OCI-LY7 (cell line): ENCODE measurements at regions not wholly inside any gene's neighbourhood (a gene's known extent, or its start where the extent isn't known, plus 50 kb on each side); places are given as distances from the start of the nearest gene placed in this dataset.

Source experiments
- BruUV-seq: library from RNA; stranded (reverse); fragments of 400-500 nt; replicated peaks from 2 replicates; lab custom pipeline; 2021; lab: Mats Ljungman, UMichigan
- CTCF ChIA-PET: fragments of 300-600 bp; sonication (Branson Sonifier 250); formaldehyde crosslinking; loops from one replicate; lab custom pipeline; 2022; ENCODE audit warnings: antibody characterized with exemption; ENCODE audit not compliant: unreplicated experiment; lab: Charles Lee
- POLR2A ChIA-PET: fragments of 300-600 bp; sonication (Branson Sonifier 250); formaldehyde crosslinking; loops from one replicate; lab custom pipeline; 2022; ENCODE audit warnings: antibody characterized with exemption; lab: Charles Lee
- DNase-seq: peaks from one replicate; pipeline ENCODE4 v3.0.0-alpha.2; 2015; ENCODE audit warnings: low spot score
- H2AFZ ChIP-seq: fragments of 200-600 bp; sonication (generic), shearing (Covaris generic); 2 replicates; pipeline ENCODE4 v1.6.1; 2014; ENCODE audit warnings: mild to moderate bottlenecking, antibody characterized with exemption, low read length, moderate library complexity
- H3K27ac ChIP-seq: fragments of 200-600 bp; sonication (generic); 2 replicates; pipeline ENCODE4 v1.5.1; 2014; ENCODE audit warnings: mixed run types, low read depth, mild to moderate bottlenecking, moderate library complexity, low read length, inconsistent platforms; ENCODE audit not compliant: poor library complexity, severe bottlenecking
- H3K36me3 ChIP-seq: fragments of 200-600 bp; sonication (generic); 2 replicates; pipeline ENCODE4 v1.6.1; 2014; ENCODE audit warnings: mild to moderate bottlenecking, antibody characterized with exemption, low read length, moderate library complexity, mixed read lengths; ENCODE audit not compliant: insufficient read depth
- H3K4me1 ChIP-seq: fragments of 200-600 bp; sonication (generic); 2 replicates; pipeline ENCODE4 v1.5.1; 2014; ENCODE audit warnings: mild to moderate bottlenecking, low read length; ENCODE audit not compliant: insufficient read depth, poor library complexity, severe bottlenecking
- H3K4me2 ChIP-seq: fragments of 200-600 bp; sonication (generic); 2 replicates; pipeline ENCODE4 v1.6.1; 2014; ENCODE audit warnings: mild to moderate bottlenecking, low read length
- H3K4me3 ChIP-seq: fragments of 200-600 bp; sonication (generic); 2 replicates; pipeline ENCODE4 v1.5.1; 2014; ENCODE audit warnings: mild to moderate bottlenecking, low read depth, low read length; ENCODE audit not compliant: poor library complexity, severe bottlenecking
- H3K79me2 ChIP-seq: fragments of 200-600 bp; sonication (generic); 2 replicates; pipeline ENCODE4 v1.6.1; 2016; ENCODE audit warnings: low read depth, mild to moderate bottlenecking, low read length, moderate library complexity, mixed read lengths; ENCODE audit not compliant: insufficient read depth
- H3K9me2 ChIP-seq: fragments of 200-600 bp; sonication (generic); 2 replicates; pipeline ENCODE4 v1.6.1; 2016; ENCODE audit warnings: mild to moderate bottlenecking, low read length, mixed read lengths; ENCODE audit not compliant: insufficient read depth
- H3K9me3 ChIP-seq: fragments of 200-600 bp; sonication (generic); 2 replicates; pipeline ENCODE4 v1.6.1; 2014; ENCODE audit warnings: mild to moderate bottlenecking, mixed run types, low read length, mixed read lengths
- H4K20me1 ChIP-seq: fragments of 200-600 bp; sonication (generic); 2 replicates; pipeline ENCODE4 v1.6.1; 2014; ENCODE audit warnings: mild to moderate bottlenecking, antibody characterized with exemption, low read length, moderate library complexity, mixed read lengths; ENCODE audit not compliant: insufficient read depth
- CTCF ChIP-seq: fragments of 200-600 bp; sonication (generic); conservative IDR thresholded peaks from 2 replicates; pipeline ENCODE4 v1.5.1; 2014; ENCODE audit warnings: mild to moderate bottlenecking, antibody characterized with exemption, low read length, moderate library complexity, mixed read lengths
- EZH2phosphoT487 ChIP-seq: fragments of 200-600 bp; sonication (generic); IDR thresholded peaks from 2 replicates; pipeline ENCODE4 v1.6.1; 2018; ENCODE audit warnings: low read depth, borderline replicate concordance, mild to moderate bottlenecking, mixed run types, antibody characterized with exemption, low read length, moderate library complexity, mixed read lengths
- intact Hi-C: fragments of 100-400 bp; cut with micrococcal nuclease; formaldehyde crosslinking; loops from one replicate; pipeline ENCODE4 v1.10.0; 2022; ENCODE audit not compliant: unreplicated experiment

DNA sequence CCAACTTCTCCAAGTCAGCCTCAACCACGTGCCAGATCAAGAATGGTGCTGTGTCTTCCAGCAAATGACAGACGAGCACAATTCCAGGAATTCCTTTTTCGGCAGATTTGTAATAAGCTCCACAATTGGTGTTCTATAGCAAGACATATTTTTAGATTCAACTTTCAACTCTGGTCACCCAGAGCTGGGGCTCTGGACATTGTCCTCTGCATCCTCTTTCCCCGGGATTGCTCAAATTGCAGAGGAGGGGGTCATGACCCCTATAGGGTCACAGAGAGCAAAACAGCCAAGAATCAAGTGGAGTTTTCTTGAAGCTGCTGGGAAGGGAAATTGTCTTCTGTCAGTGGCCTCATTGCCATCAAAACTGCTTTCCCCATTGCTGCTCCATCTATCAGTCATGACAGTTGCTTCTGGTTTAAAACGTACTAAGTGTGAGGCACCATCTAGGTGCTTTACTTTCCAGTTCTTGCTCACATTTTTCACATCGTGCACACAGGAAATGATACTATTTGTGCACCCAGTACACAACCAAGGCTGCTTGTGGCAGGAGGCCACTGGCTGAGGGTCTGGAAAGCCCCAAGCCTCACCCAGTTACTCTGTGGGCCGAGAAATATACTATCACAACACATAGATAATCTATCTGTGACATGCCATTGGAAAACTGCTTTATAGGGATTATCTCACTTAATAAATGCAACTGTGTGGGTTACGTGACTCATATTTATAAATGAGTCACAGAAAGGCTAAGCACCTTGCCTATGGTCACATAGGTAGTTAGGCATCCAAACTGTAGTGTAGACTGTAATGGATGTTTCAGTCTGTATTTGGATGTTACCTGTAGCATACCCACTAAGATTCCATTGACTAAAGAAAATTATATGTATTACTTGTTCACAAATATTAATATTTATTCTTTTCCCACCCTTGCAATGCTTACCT, 91.7 kb upstream of the PHOX2B start:
- POLR2A ChIA-PET, result no interaction called here
- TF ChIP-seq EZH2phosphoT487 (no peak), CTCF (no peak)
- no peaks in the 10 kb centered on the region for H4K20me1 ChIP-seq
- no peak overlapping the region for H3K4me2 ChIP-seq
- H3K79me2 ChIP-seq, result no peaks in the 10 kb centered on the region
- no peaks in the 10 kb centered on the region for H3K36me3 ChIP-seq
- H3K27ac ChIP-seq, result no peak overlapping the region
- H3K4me3 ChIP-seq, result no peak overlapping the region
- CTCF ChIA-PET, result no interaction called here
- no peaks in the 10 kb centered on the region for H3K4me1 ChIP-seq
- BruUV-seq, result no TSS peak
- H3K9me2 ChIP-seq, result no peaks in the 10 kb centered on the region
- intact Hi-C loops, result no loop called here
- no peaks in the 10 kb centered on the region for H3K9me3 ChIP-seq
- no peak for DNase-seq
- H2AFZ ChIP-seq, result no peak overlapping the region

- Histone ChIP-seq H3K4me2 (no peak overlapping the region), H2AFZ (no peak overlapping the region), H3K4me1 (no peaks in the 10 kb centered on the region), H4K20me1 (no peaks in the 10 kb centered on the region), H3K79me2 (no peaks in the 10 kb centered on the region), H3K4me3 (no peak overlapping the region), H3K27ac (no peak overlapping the region), H3K9me3 (no peaks in the 10 kb centered on the region), H3K36me3 (no peaks in the 10 kb centered on the region), H3K9me2 (no peaks in the 10 kb centered on the region)
- ChIA-PET POLR2A (no interaction called here), CTCF (no interaction called here)
- BruUV-seq, result no TSS peak
- TF ChIP-seq EZH2phosphoT487, result no peak
- no peak for TF ChIP-seq CTCF
- intact Hi-C loops, result no loop called here
- DNase-seq, result no peak
Observed at GRCh38 chr4:41838590-41838989, 90.1 kb upstream of the PHOX2B start.

GRCh38 chr4:41835321-41835995, 86.9 kb upstream of the PHOX2B start:
- H3K27ac ChIP-seq, result no peak overlapping the region
- H3K4me2 ChIP-seq, result no peak overlapping the region
- H3K79me2 ChIP-seq, result no peaks in the 10 kb centered on the region
- no peaks in the 10 kb centered on the region for H3K9me2 ChIP-seq
- CTCF ChIA-PET, result no interaction called here
- H4K20me1 ChIP-seq, result no peaks in the 10 kb centered on the region
- intact Hi-C loops, result no loop called here
- no peak for TF ChIP-seq CTCF
- TF ChIP-seq EZH2phosphoT487, result no peak
- POLR2A ChIA-PET, result no interaction called here
- BruUV-seq, result no TSS peak
- no peak overlapping the region for H3K4me3 ChIP-seq
- H3K9me3 ChIP-seq, result no peaks in the 10 kb centered on the region
- no peak overlapping the region for H2AFZ ChIP-seq
- no peaks in the 10 kb centered on the region for H3K4me1 ChIP-seq
- H3K36me3 ChIP-seq, result no peaks in the 10 kb centered on the region
- no peak for DNase-seq
